ENCODE measurements at regions not wholly inside any gene's neighbourhood (a gene's known extent, or its start where the extent isn't known, plus 50 kb on each side); places are given as distances from the start of the nearest gene placed in this dataset.
A peak's percentile ranks its signal among the peaks of the same experiment; 100 is the strongest.

- Histone ChIP-seq H3K4me2 (ENCODE audit: low read length, poor library complexity, severe bottlenecking) (no peak overlapping the region), H3K9me3 (ENCODE audit: control insufficient read depth, low read length) (no peaks in the 10 kb centered on the region), H3K4me3 (ENCODE audit: insufficient read depth in 1 of 2, low read depth in 1 of 2, low read length in 2 of 2) (no peak overlapping the region), H3K9ac (ENCODE audit: low read length) (no peak overlapping the region), H2BK12ac (ENCODE audit: low read length in 2 of 2) (no peak overlapping the region), H2BK15ac (ENCODE audit: low read depth, poor library complexity, severe bottlenecking) (no peak overlapping the region), H4K8ac (ENCODE audit: low read length) (no peak overlapping the region), H2BK5ac (ENCODE audit: low read depth, low read length, poor library complexity, severe bottlenecking) (no peak overlapping the region), H3K23ac (ENCODE audit: low read length in 2 of 2) (no peak overlapping the region), H3K4me1 (ENCODE audit: control insufficient read depth, insufficient read depth, low read depth, low read length) (no peaks in the 10 kb centered on the region), H3K36me3 (ENCODE audit: control insufficient read depth in 1 of 2, insufficient read depth in 2 of 2, low read depth in 1 of 2, low read length in 2 of 2) (no peaks in the 10 kb centered on the region), H2AFZ (ENCODE audit: low read depth, low read length) (no peak overlapping the region), H3K4ac (ENCODE audit: low read depth in 1 of 2, low read length in 2 of 2) (no peak overlapping the region), H2BK120ac (ENCODE audit: low read depth, low read length) (no peak overlapping the region), H4K91ac (ENCODE audit: low read length) (no peak overlapping the region), H3K79me1 (replicated peaks; ENCODE audit: low read length, poor library complexity, severe bottlenecking) (no peaks in the 10 kb centered on the region), H3K27ac (ENCODE audit: low read length, poor library complexity, severe bottlenecking) (no peak overlapping the region), H3K18ac (ENCODE audit: low read depth in 1 of 2, low read length in 2 of 2) (no peak overlapping the region), H3K14ac (ENCODE audit: low read length in 2 of 2) (no peak overlapping the region), H2AK5ac (ENCODE audit: low read length, severe bottlenecking) (no peak overlapping the region), H3K27me3 (ENCODE audit: control insufficient read depth in 1 of 2, insufficient read depth in 1 of 2, low read length in 2 of 2) (no peaks in the 10 kb centered on the region)
- DNase-seq, result no peak
- 90% methylated on average over 2 of the region's 2 CpGs for WGBS
Observed at GRCh38 chr11:104582431-104582830, 315.8 kb downstream of the CASP12 start.

DNA sequence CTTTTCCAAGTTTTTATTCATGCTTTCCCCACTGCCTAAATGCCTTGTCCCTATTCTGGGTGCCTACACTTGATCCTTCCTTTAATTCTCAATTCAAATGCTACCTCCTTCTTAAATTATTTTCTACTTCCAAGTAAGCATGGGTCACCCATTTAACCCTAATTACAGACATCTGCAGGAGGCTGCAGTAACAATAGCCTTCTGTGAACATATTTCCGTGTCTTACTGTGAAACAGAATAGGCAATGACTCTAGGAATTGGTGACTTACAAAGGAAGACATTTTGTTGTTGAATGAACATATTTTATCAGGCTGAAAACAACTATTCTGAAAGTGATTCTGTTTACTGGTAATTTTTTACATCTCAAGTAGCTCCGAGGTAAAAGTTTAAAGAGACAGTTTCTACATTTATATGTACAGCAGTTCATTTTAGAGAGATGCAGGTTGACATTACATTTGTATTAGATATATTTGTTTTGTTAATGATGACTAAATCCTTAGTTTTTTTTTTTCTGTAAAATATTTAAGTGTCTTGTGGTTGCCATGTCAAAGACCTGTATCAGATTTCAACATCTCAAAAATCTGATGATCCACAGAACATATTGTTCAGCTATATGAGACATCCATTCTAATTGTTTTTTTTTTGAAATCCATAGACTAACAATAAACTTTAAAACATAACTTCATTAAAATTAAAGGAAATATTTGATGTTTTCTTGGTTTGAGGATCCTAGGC lies 316.8 kb downstream of the CASP12 start:
- Histone ChIP-seq H4K8ac (ENCODE audit: low read length) (no peak overlapping the region), H3K4me2 (ENCODE audit: low read length, poor library complexity, severe bottlenecking) (no peak overlapping the region), H2BK12ac (ENCODE audit: low read length in 2 of 2) (no peak overlapping the region), H3K27ac (ENCODE audit: low read length, poor library complexity, severe bottlenecking) (peak overlapping the region; percentile 60), H2BK120ac (ENCODE audit: low read depth, low read length) (no peak overlapping the region), H2BK15ac (ENCODE audit: low read depth, poor library complexity, severe bottlenecking) (no peak overlapping the region), H3K23ac (ENCODE audit: low read length in 2 of 2) (no peak overlapping the region), H3K4ac (ENCODE audit: low read depth in 1 of 2, low read length in 2 of 2) (no peak overlapping the region), H3K27me3 (ENCODE audit: control insufficient read depth in 1 of 2, insufficient read depth in 1 of 2, low read length in 2 of 2) (no peaks in the 10 kb centered on the region), H3K14ac (ENCODE audit: low read length in 2 of 2) (no peak overlapping the region), H3K4me1 (ENCODE audit: control insufficient read depth, insufficient read depth, low read depth, low read length) (no peaks in the 10 kb centered on the region), H3K4me3 (ENCODE audit: insufficient read depth in 1 of 2, low read depth in 1 of 2, low read length in 2 of 2) (no peak overlapping the region), H2AK5ac (ENCODE audit: low read length, severe bottlenecking) (no peak overlapping the region), H4K91ac (ENCODE audit: low read length) (no peak overlapping the region), H3K36me3 (ENCODE audit: control insufficient read depth in 1 of 2, insufficient read depth in 2 of 2, low read depth in 1 of 2, low read length in 2 of 2) (no peaks in the 10 kb centered on the region), H3K18ac (ENCODE audit: low read depth in 1 of 2, low read length in 2 of 2) (no peak overlapping the region), H3K9ac (ENCODE audit: low read length) (no peak overlapping the region), H3K79me1 (replicated peaks; ENCODE audit: low read length, poor library complexity, severe bottlenecking) (no peaks in the 10 kb centered on the region), H2AFZ (ENCODE audit: low read depth, low read length) (no peak overlapping the region), H2BK5ac (ENCODE audit: low read depth, low read length, poor library complexity, severe bottlenecking) (no peak overlapping the region), H3K9me3 (ENCODE audit: control insufficient read depth, low read length) (no peaks in the 10 kb centered on the region)
- WGBS, result 17% methylated on average over 1 of the region's 2 CpGs
- no peak for DNase-seq

GRCh38 chr11:104573441-104573990 lies 324.7 kb downstream of the CASP12 start:
- no peak overlapping the region for H2BK120ac ChIP-seq (ENCODE audit: low read depth, low read length)
- no peak overlapping the region for H2AK5ac ChIP-seq (ENCODE audit: low read length, severe bottlenecking)
- no peaks in the 10 kb centered on the region for H3K9me3 ChIP-seq (ENCODE audit: control insufficient read depth, low read length)
- no peaks in the 10 kb centered on the region for H3K36me3 ChIP-seq (ENCODE audit: control insufficient read depth in 1 of 2, insufficient read depth in 2 of 2, low read depth in 1 of 2, low read length in 2 of 2)
- H2AFZ ChIP-seq (ENCODE audit: low read depth, low read length), result no peak overlapping the region
- no peaks in the 10 kb centered on the region for H3K27me3 ChIP-seq (ENCODE audit: control insufficient read depth in 1 of 2, insufficient read depth in 1 of 2, low read length in 2 of 2)
- H3K4ac ChIP-seq (ENCODE audit: low read depth in 1 of 2, low read length in 2 of 2), result no peak overlapping the region
- no peaks in the 10 kb centered on the region for H3K79me1 ChIP-seq (replicated peaks; ENCODE audit: low read length, poor library complexity, severe bottlenecking)
- no peak overlapping the region for H2BK15ac ChIP-seq (ENCODE audit: low read depth, poor library complexity, severe bottlenecking)
- H2BK12ac ChIP-seq (ENCODE audit: low read length in 2 of 2), result no peak overlapping the region
- H3K14ac ChIP-seq (ENCODE audit: low read length in 2 of 2), result no peak overlapping the region
- H3K4me2 ChIP-seq (ENCODE audit: low read length, poor library complexity, severe bottlenecking), result no peak overlapping the region
- no peak overlapping the region for H4K91ac ChIP-seq (ENCODE audit: low read length)
- no peak overlapping the region for H3K23ac ChIP-seq (ENCODE audit: low read length in 2 of 2)
- H3K18ac ChIP-seq (ENCODE audit: low read depth in 1 of 2, low read length in 2 of 2), result no peak overlapping the region
- H4K8ac ChIP-seq (ENCODE audit: low read length), result no peak overlapping the region
- no peak overlapping the region for H3K9ac ChIP-seq (ENCODE audit: low read length)
- H3K4me3 ChIP-seq (ENCODE audit: insufficient read depth in 1 of 2, low read depth in 1 of 2, low read length in 2 of 2), result no peak overlapping the region
- no peaks in the 10 kb centered on the region for H3K4me1 ChIP-seq (ENCODE audit: control insufficient read depth, insufficient read depth, low read depth, low read length)
- H2BK5ac ChIP-seq (ENCODE audit: low read depth, low read length, poor library complexity, severe bottlenecking), result no peak overlapping the region
- H3K27ac ChIP-seq (ENCODE audit: low read length, poor library complexity, severe bottlenecking), result no peak overlapping the region
- DNase-seq, result no peak

- no CpG with 5 or more reads among the region's 2 CpGs for WGBS
- no peak overlapping the region for H2BK15ac ChIP-seq (ENCODE audit: low read depth, poor library complexity, severe bottlenecking)
- H4K8ac ChIP-seq (ENCODE audit: low read length), result no peak overlapping the region
- H2BK12ac ChIP-seq (ENCODE audit: low read length in 2 of 2), result no peak overlapping the region
- no peaks in the 10 kb centered on the region for H3K9me3 ChIP-seq (ENCODE audit: control insufficient read depth, low read length)
- H3K9ac ChIP-seq (ENCODE audit: low read length), result no peak overlapping the region
- H3K4me1 ChIP-seq (ENCODE audit: control insufficient read depth, insufficient read depth, low read depth, low read length), result no peaks in the 10 kb centered on the region
- no peak overlapping the region for H3K4ac ChIP-seq (ENCODE audit: low read depth in 1 of 2, low read length in 2 of 2)
- no peak overlapping the region for H2AK5ac ChIP-seq (ENCODE audit: low read length, severe bottlenecking)
- no peak overlapping the region for H4K91ac ChIP-seq (ENCODE audit: low read length)
- no peak overlapping the region for H2BK120ac ChIP-seq (ENCODE audit: low read depth, low read length)
- no peak overlapping the region for H3K14ac ChIP-seq (ENCODE audit: low read length in 2 of 2)
- no peak for DNase-seq
- no peaks in the 10 kb centered on the region for H3K79me1 ChIP-seq (replicated peaks; ENCODE audit: low read length, poor library complexity, severe bottlenecking)
- H3K18ac ChIP-seq (ENCODE audit: low read depth in 1 of 2, low read length in 2 of 2), result no peak overlapping the region
- no peak overlapping the region for H3K23ac ChIP-seq (ENCODE audit: low read length in 2 of 2)
- H3K27me3 ChIP-seq (ENCODE audit: control insufficient read depth in 1 of 2, insufficient read depth in 1 of 2, low read length in 2 of 2), result no peaks in the 10 kb centered on the region
- no peak overlapping the region for H2AFZ ChIP-seq (ENCODE audit: low read depth, low read length)
- H3K4me3 ChIP-seq (ENCODE audit: insufficient read depth in 1 of 2, low read depth in 1 of 2, low read length in 2 of 2), result no peak overlapping the region
- no peak overlapping the region for H2BK5ac ChIP-seq (ENCODE audit: low read depth, low read length, poor library complexity, severe bottlenecking)
- no peaks in the 10 kb centered on the region for H3K36me3 ChIP-seq (ENCODE audit: control insufficient read depth in 1 of 2, insufficient read depth in 2 of 2, low read depth in 1 of 2, low read length in 2 of 2)
- no peak overlapping the region for H3K4me2 ChIP-seq (ENCODE audit: low read length, poor library complexity, severe bottlenecking)
- H3K27ac ChIP-seq (ENCODE audit: low read length, poor library complexity, severe bottlenecking), result no peak overlapping the region
Observed at GRCh38 chr11:104572279-104572678, 326.0 kb downstream of the CASP12 start.
